ENCODE measurements at regions not wholly inside any gene's neighbourhood (a gene's known extent, or its start where the extent isn't known, plus 50 kb on each side); places are given as distances from the start of the nearest gene placed in this dataset.

GRCh38 chr1:4355839-4356238, 298.6 kb upstream of the AJAP1 start:
- no peak for TF ChIP-seq POLR2A (IDR thresholded peaks at IDR 0.05; ENCODE audit: low read length)
- TF ChIP-seq GATA1 (IDR thresholded peaks at IDR 0.05; ENCODE audit: low read depth, low read length), result no peak

Data from erythroblast (primary cell).